ENCODE measurements at regions not wholly inside any gene's neighbourhood (a gene's known extent, or its start where the extent isn't known, plus 50 kb on each side); places are given as distances from the start of the nearest gene placed in this dataset.
"Not testable (repeated sequence)": the region's sequence is repeated elsewhere in the genome, so short reads cannot be mapped to it uniquely, and the experiment has no call there.

GRCh38 chr6:168871642-168872315 lies 381.9 kb downstream of the THBS2 start:
- DNase-seq: no peak

GRCh38 chr6:168870982-168871381 lies 382.7 kb downstream of the THBS2 start:
- DNase-seq: no peak

- no peak for DNase-seq
These were observed 386.2 kb downstream of the THBS2 start for GRCh38 chr6:168867247-168868102.

GRCh38 chr6:168866534-168866933 lies 387.1 kb downstream of the THBS2 start:
- no peak for DNase-seq

GRCh38 chr6:168865522-168865921 lies 388.1 kb downstream of the THBS2 start:
- DNase-seq: no peak

- peak; percentile 60 for DNase-seq
These were observed 388.8 kb downstream of the THBS2 start for GRCh38 chr6:168864541-168865460.

- DNase-seq: no peak
These were observed 390.2 kb downstream of the THBS2 start for GRCh38 chr6:168863467-168863866.

GRCh38 chr6:168862346-168862980 lies 391.2 kb downstream of the THBS2 start:
- no peak for DNase-seq

GRCh38 chr6:168860987-168861386 lies 392.7 kb downstream of the THBS2 start:
- no peak for DNase-seq

- no peak for DNase-seq
These were observed 393.3 kb downstream of the THBS2 start for GRCh38 chr6:168860341-168860740.

- no peak for DNase-seq
These were observed 394.7 kb downstream of the THBS2 start for GRCh38 chr6:168858926-168859325.

GRCh38 chr6:168856914-168857313 lies 396.7 kb downstream of the THBS2 start:
- DNase-seq: no peak

- no peak for DNase-seq
These were observed 401.2 kb downstream of the THBS2 start for GRCh38 chr6:168852376-168852884.

- DNase-seq: no peak
These were observed 401.9 kb downstream of the THBS2 start for GRCh38 chr6:168851460-168852375.

GRCh38 chr6:168850027-168850736 lies 403.5 kb downstream of the THBS2 start:
- not testable (repeated sequence) for DNase-seq

- no peak for DNase-seq
These were observed 404.2 kb downstream of the THBS2 start for GRCh38 chr6:168849459-168849858.

GRCh38 chr6:168848797-168849196 lies 404.8 kb downstream of the THBS2 start:
- DNase-seq: no peak

- no peak for DNase-seq
These were observed 404.0 kb downstream of the SMOC2 start for GRCh38 chr6:168844821-168845609.

- not testable (repeated sequence) for DNase-seq
These were observed 401.7 kb downstream of the SMOC2 start for GRCh38 chr6:168842632-168843212.

All from midbrain (tissue), 1 donor.